ENCODE measurements at regions not wholly inside any gene's neighbourhood (a gene's known extent, or its start where the extent isn't known, plus 50 kb on each side); places are given as distances from the start of the nearest gene placed in this dataset.

GRCh38 chr5:67294266-67294938, 97.8 kb upstream of the CD180 start:
- CTCF ChIA-PET = interaction anchor here (0.8 to 1.1 kb wide), 2 partner anchors 30 to 180 kb away, joined by 3 to 4 read pairs; no protein-coding TSS in a partner anchor
- FAIRE-seq (no peak), ATAC-seq (no peak), DNase-seq (ENCODE audit: low read depth in 1 of 2, low spot score in 1 of 2) (no peak)
- no peak overlapping the region for H3K27ac ChIP-seq
- no peaks in the 10 kb centered on the region for H3K4me1 ChIP-seq
- POLR2A ChIA-PET = no interaction called here
- WGBS (ENCODE audit: missing lambda C conversion rate) = 41% methylated on average over 4 of the region's 4 CpGs
- no peaks in the 10 kb centered on the region for H3K9me3 ChIP-seq
- no peak overlapping the region for H3K4me2 ChIP-seq
- H3K4me3 ChIP-seq = no peak overlapping the region
- TF ChIP-seq MAZ (IDR thresholded peaks at IDR 0.05; ENCODE audit: borderline replicate concordance, low read depth, low read length) (no peak), EHF (CRISPR knock-in tag; IDR thresholded peaks at IDR 0.05) (no peak), EP300 (IDR thresholded peaks at IDR 0.05) (no peak), RCOR1 (IDR thresholded peaks at IDR 0.05; ENCODE audit: low read depth, low read length) (no peak), POLR2A (IDR thresholded peaks at IDR 0.05; ENCODE audit: low read length) (no peak), PHF8 (IDR thresholded peaks at IDR 0.05; ENCODE audit: borderline replicate concordance, low read depth) (no peak), HOXA7 (CRISPR knock-in tag; IDR thresholded peaks at IDR 0.05) (no peak), SMC3 (IDR thresholded peaks at IDR 0.05) (no peak), JUN (IDR thresholded peaks at IDR 0.05) (no peak), FOXS1 (CRISPR knock-in tag; IDR thresholded peaks at IDR 0.05) (no peak), HMGXB4 (CRISPR knock-in tag; IDR thresholded peaks at IDR 0.05; ENCODE audit: borderline replicate concordance) (no peak), NPAS2 (CRISPR knock-in tag; IDR thresholded peaks at IDR 0.05; ENCODE audit: borderline replicate concordance) (no peak), ZFP36 (IDR thresholded peaks at IDR 0.05; ENCODE audit: borderline replicate concordance, partially characterized antibody) (no peak), ZC3H11A (IDR thresholded peaks at IDR 0.05) (no peak), ZNF302 (CRISPR knock-in tag; IDR thresholded peaks at IDR 0.05) (no peak), PBX3 (IDR thresholded peaks at IDR 0.05) (no peak), KDM1A (IDR thresholded peaks at IDR 0.05; ENCODE audit: low read depth) (no peak), ZSCAN20 (CRISPR knock-in tag; IDR thresholded peaks at IDR 0.05) (no peak)
- TF ChIP-seq, protein P1, sequence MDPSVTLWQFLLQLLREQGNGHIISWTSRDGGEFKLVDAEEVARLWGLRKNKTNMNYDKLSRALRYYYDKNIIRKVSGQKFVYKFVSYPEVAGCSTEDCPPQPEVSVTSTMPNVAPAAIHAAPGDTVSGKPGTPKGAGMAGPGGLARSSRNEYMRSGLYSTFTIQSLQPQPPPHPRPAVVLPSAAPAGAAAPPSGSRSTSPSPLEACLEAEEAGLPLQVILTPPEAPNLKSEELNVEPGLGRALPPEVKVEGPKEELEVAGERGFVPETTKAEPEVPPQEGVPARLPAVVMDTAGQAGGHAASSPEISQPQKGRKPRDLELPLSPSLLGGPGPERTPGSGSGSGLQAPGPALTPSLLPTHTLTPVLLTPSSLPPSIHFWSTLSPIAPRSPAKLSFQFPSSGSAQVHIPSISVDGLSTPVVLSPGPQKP (IDR thresholded peaks at IDR 0.05; ENCODE audit: low read depth, low read length) = no peak

- no peaks in the 10 kb centered on the region for H3K4me1 ChIP-seq
- H3K4me3 ChIP-seq = no peak overlapping the region
- CTCF ChIA-PET = interaction anchor here (0.6 kb wide), 1 partner anchor 36 kb away, joined by 4 read pairs; no protein-coding TSS in a partner anchor
- H3K9me3 ChIP-seq = no peaks in the 10 kb centered on the region
- no peak for DNase-seq (ENCODE audit: low read depth in 1 of 2, low spot score in 1 of 2)
- no peak for FAIRE-seq
- H3K27ac ChIP-seq = no peak overlapping the region
- no peak for ATAC-seq
- TF ChIP-seq MYC (IDR thresholded peaks at IDR 0.05; ENCODE audit: borderline replicate concordance, low read length) (no peak), PHF8 (IDR thresholded peaks at IDR 0.05; ENCODE audit: borderline replicate concordance, low read depth) (no peak), RAD21 (conservative IDR thresholded peaks at IDR 0.05 in 1 of 2, IDR thresholded peaks at IDR 0.05 in 1 of 2) (no peak)
- POLR2A ChIA-PET = no interaction called here
- H3K4me2 ChIP-seq = no peak overlapping the region
Measured at GRCh38 chr5:67293226-67293625, 96.6 kb upstream of the CD180 start.
